AG08396 (cell line): ENCODE measurements at regions not wholly inside any gene's neighbourhood (a gene's known extent, or its start where the extent isn't known, plus 50 kb on each side); places are given as distances from the start of the nearest gene placed in this dataset.
"Not testable (repeated sequence)": the region's sequence is repeated elsewhere in the genome, so short reads cannot be mapped to it uniquely, and the experiment has no call there.

ENCODE experiments used
- DNase-seq: peaks from one replicate; pipeline ENCODE4 v3.0.0; 2012; ENCODE audit warnings: low spot score, mixed read lengths

- no peak for DNase-seq
Observed at GRCh38 chr5:6273749-6274148, 104.6 kb downstream of the MED10 start.

DNA sequence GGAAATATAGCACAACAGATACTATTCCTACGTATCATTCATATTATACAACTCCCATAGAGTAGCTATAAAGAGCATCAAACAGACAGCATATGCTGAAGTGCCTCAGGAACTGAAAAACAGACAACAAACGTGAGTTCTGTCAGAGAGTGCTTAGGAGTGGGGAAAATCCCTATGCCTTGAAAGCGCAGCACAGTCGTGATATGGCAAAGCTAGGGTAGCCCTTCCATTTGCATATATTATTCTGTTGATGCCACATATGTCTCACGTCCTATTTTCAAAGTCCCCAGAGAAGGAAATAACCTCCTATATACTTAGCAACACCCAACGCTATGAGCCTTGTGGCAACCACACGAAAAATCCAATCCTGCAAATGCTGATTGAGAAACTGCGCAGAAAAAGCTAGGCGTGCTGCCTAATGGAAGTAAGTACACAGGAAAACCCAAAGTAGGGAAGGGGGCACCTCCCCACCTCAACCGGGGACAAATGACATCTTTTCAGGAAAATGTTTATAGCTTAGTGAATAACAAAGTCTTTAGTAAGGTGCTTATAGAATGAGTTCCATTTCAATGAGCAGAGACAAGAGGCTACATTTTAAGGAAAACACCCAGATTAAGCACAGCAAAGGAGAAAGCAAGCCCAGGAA is 105.1 kb downstream of the MED10 start:
- no peak for DNase-seq

- DNase-seq: no peak
Observed at GRCh38 chr5:6269925-6270324, 108.4 kb downstream of the MED10 start.

DNA sequence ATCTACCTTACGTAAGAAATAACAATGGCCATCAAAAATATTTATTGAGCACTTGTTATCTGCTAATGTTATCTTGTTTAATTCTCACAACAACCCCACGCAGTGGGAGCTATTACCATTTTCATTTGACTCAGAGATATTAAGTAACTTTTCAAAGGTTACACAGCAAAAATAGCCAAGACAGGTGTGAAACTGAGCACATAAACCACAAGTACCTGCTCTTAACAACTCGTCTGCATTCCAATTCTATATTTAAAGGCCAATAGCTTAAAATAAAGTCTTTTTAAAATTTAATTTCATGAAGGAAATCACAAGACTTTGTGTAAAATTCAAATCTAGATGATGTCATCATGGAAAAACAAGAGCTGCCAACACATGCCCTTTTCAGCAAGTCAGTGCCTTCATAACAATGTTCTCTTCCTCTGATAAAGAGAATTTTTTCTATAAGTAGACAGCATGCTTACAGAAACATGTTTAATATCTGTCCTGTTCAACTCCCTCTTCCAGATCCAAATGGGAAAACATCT is 111.6 kb downstream of the MED10 start:
- DNase-seq: no peak

- DNase-seq: no peak
Observed at GRCh38 chr5:6264394-6264793, 114.0 kb downstream of the MED10 start.

- no peak for DNase-seq
Observed at GRCh38 chr5:6262651-6263363, 115.5 kb downstream of the MED10 start.

GRCh38 chr5:6261668-6262067 is 116.7 kb downstream of the MED10 start:
- DNase-seq: no peak

DNA sequence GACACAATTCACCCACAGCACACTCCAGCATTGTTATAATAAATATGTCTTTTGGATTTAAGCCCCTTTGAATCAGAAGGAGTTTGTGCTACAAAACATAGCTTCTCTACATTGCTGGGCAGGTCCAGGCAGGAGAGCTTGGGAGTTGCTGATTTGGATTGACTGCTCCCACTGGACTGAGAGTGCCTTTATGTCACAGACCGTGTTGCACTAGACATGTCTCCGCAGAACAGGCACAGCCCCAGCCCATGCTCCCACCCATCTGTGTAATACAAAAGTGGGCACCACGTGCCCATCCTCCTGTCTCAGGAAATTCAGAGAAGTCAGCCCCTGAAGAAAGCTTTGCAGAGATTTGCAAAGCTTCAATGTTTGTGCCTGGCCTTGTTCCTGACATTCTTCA is 117.1 kb downstream of the MED10 start:
- no peak for DNase-seq

DNA sequence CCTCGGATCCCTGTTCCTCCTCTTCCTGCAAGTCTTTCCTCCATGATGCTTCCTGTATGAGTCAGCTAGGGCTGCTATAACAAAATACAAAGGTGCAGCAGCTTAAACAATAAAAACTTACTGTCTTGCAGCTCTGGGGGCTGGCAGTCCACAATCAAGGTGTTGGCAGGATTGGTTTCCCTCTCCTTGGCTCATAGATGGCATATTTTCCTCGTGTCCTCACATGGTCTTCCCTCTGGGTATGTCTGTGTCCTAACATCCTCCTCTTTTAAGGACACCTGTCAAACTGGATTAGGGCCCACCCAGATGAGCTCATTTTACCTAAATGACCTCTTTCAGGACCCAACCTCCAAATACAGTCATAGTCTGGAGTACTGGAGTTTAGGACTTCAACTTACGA is 117.5 kb downstream of the MED10 start:
- DNase-seq: no peak

- DNase-seq: no peak
Observed at GRCh38 chr5:6256901-6257300, 121.4 kb downstream of the MED10 start.

DNA sequence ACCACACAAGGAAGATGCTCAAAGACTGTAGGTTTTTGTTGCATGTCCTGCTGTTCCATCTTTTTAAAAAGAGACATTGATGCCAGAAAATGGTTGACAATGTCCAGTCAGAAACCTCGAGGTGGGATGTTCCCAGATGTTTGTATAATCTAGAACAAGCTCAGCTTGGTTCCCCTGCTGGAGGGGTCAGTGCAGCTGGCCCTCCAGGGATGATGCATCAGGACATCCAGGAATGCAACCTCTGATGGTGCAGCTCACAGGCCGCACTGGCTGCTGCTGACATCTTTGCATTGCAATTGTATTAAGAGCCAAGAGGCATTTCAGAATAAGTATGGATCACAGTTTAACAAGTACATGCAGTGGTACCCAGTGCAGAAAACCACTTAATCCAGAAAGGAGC is 122.4 kb downstream of the MED10 start:
- no peak for DNase-seq

DNA sequence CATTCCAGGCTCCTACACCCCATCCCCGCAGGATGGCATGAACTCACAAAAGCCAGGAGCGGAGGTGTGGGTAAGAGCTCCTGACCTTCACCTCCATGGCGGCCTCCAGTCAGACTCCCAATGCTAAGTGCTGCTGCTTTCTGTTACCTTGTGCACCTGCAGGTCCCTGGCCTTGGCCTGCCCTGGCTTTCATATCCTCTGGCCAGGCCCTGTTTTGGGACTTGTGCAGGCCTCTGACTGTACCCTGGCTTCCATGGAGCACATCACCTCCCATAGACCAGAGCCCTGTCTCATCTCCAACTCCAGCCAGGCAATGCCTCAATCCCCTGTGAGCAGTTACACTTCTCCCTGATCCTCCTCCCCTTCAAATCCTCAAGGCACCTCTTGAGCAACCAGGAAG is 124.5 kb downstream of the MED10 start:
- DNase-seq: no peak

DNA sequence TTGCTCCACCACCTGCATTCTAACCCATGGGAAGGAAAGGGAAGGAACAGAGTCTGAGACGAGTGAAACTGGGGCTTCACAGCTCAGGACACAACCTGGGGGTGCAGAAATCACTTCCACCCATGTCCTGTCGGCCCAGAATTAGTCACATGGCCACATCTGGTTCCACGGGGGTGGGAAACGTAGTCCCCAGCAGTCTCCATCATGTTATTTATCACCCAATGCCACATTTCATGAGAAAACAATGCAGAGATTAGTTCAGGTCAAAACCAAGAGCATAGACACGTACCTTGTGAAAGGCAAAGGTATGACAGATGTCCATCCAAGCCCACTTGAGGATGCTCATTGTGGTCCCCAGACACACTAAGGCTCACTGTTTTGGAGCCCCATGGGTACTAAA is 125.1 kb downstream of the MED10 start:
- DNase-seq: no peak

DNA sequence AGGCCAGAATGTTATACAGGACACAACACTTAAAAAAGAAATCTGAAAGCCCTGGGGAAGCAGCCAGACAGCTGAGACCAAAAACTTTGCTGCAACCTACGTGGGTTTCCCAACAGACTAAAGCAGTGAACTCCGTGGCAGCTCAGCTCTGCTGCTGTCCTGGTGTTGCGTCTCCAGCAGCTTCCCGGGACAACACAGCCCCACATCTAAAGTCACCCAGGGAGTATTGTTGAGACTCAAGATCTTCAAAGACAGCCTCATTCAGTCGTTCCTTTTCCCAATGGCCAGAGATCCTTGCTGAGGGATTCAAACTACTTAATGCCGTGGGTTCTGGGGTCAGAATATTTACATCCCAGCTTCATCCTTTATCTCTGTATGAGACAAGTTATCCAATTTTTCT is 125.8 kb downstream of the MED10 start:
- DNase-seq: no peak

GRCh38 chr5:6251565-6252102 is 126.7 kb downstream of the MED10 start:
- no peak for DNase-seq

DNA sequence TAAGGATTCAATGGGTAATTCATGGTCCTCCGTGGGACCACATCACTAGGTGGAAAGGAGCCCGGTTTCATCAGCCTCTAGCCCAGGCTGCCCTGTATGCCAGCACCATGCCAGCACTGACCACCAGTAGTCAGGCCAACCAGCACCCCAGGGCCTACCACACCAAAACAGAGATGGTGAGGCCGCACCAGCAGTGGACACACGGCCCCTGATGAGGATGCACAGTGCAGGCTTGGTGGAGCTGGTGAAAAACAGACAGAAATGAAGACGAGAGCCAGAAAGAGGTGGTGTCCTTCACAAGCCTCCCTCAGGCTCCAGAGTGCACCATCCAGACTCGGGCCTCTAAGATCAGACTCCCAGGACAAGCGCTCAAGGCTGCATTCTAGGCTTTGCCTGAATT is 128.2 kb downstream of the MED10 start:
- DNase-seq: no peak

DNA sequence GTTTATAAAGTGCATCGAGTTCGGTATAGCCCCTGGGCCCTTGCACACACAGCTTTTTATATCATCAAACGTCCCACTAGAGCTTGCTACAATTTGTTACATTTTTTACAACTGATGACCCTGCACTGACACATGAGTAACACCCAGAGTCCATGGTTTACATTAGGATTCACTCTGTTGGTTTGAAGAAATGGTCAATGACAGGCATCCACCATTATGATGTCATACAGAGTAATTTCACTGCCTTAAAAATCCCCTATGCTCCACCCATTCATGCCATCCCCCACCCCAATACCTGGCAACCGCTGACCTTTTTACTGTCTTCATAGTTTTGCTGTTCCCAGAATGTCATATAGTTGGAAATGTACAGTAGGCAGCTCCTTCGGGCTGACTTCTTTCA is 130.2 kb downstream of the MED10 start:
- no peak for DNase-seq

DNA sequence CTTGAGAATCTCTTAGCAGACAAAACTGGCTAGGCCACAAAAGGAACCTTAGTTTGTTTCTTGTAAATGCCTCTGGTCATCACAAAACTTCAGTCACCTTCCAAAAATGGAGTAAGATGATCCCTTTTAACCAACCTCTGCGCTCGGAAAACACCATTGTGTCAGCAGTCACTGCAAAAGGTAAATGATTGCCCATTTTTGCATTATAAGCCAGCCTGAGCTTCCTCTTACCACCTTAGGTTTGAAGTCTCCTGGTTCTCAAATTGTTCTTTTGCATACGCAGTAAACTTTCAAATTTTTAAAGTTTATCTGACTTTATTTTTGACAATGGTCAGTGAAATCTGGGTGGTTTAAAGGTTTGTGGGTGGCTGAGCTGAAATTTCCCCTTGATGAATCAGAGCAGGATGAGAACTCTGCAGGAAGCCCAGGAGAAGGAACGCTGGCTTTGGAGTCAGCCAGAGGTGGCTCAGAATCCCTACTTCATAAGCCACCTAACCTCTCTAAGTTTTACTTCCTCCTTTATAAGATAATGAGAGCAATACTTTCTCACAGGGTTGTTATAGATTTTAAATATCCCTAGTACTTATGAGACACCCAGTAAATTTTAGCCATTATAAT is 131.4 kb downstream of the MED10 start:
- DNase-seq: no peak

- DNase-seq: no peak
Observed at GRCh38 chr5:6244339-6244714, 134.0 kb downstream of the MED10 start.

GRCh38 chr5:6243706-6244338 is 134.5 kb downstream of the MED10 start:
- DNase-seq: no peak

- DNase-seq: not testable (repeated sequence)
Observed at GRCh38 chr5:6241056-6241455, 137.3 kb downstream of the MED10 start.

GRCh38 chr5:6236858-6237481 is 141.4 kb downstream of the MED10 start:
- no peak for DNase-seq
